ENCODE measurements at regions not wholly inside any gene's neighbourhood (a gene's known extent, or its start where the extent isn't known, plus 50 kb on each side); places are given as distances from the start of the nearest gene placed in this dataset.

DNA sequence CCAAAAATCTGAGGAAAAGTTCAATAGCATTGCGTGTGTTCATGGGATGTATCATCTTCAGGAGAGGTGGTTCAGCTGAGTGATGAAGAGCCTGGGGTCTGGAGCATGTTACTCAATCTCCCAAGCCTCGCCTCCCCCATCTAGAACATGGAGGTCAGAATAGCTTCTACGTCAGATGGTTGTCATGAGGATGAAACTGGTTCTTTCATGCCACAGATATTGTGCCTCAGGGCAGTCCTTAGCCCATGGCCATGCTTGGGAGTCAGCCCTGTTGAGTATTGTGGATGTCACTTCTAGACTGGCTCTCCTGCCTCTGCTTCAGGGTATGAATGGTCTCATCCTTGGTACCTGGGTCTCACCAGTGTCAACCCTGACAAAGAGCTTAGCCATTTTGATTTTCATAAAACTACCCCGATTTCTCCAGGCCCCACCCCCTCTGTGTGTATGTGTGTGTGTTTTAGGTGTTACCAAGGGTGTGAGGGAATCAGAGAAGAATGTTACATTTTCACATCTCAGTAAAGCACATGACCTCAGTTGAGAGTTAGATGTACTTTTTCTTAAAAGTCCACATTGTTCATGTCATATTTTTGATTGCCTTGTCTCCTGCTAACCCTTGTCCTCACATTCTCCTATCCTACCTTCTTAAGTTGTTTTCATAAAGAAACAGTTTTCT lies 97.8 kb upstream of the CD180 start:
- TF ChIP-seq, protein P1, sequence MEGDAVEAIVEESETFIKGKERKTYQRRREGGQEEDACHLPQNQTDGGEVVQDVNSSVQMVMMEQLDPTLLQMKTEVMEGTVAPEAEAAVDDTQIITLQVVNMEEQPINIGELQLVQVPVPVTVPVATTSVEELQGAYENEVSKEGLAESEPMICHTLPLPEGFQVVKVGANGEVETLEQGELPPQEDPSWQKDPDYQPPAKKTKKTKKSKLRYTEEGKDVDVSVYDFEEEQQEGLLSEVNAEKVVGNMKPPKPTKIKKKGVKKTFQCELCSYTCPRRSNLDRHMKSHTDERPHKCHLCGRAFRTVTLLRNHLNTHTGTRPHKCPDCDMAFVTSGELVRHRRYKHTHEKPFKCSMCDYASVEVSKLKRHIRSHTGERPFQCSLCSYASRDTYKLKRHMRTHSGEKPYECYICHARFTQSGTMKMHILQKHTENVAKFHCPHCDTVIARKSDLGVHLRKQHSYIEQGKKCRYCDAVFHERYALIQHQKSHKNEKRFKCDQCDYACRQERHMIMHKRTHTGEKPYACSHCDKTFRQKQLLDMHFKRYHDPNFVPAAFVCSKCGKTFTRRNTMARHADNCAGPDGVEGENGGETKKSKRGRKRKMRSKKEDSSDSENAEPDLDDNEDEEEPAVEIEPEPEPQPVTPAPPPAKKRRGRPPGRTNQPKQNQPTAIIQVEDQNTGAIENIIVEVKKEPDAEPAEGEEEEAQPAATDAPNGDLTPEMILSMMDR (IDR thresholded peaks at IDR 0.05), result no peak
- TF ChIP-seq EP300 (IDR thresholded peaks at IDR 0.05), result no peak
- no peak for TF ChIP-seq POLR2A (IDR thresholded peaks at IDR 0.05)
- TF ChIP-seq POLR2AphosphoS5 (IDR thresholded peaks at IDR 0.05), result no peak

Data from stomach (tissue), 4 donors.